PC-9 (cell line): ENCODE measurements at regions not wholly inside any gene's neighbourhood (a gene's known extent, or its start where the extent isn't known, plus 50 kb on each side); places are given as distances from the start of the nearest gene placed in this dataset.

ENCODE experiments used
- BruUV-seq: library from RNA; stranded (reverse); fragments of 400-500 nt; replicated peaks from 2 replicates; lab custom pipeline; 2021; lab: Mats Ljungman, UMichigan
- CTCF ChIA-PET: fragments of 300-600 bp; sonication (Branson Sonifier 250); formaldehyde crosslinking; loops from one replicate; lab custom pipeline; 2022; ENCODE audit warnings: antibody characterized with exemption; lab: Charles Lee
- POLR2A ChIA-PET: fragments of 300-600 bp; sonication (Branson Sonifier 250); formaldehyde crosslinking; loops from one replicate; lab custom pipeline; 2022; ENCODE audit warnings: antibody characterized with exemption; ENCODE audit not compliant: unreplicated experiment; lab: Charles Lee
- DNase-seq, 2 experiments: peaks; one replicate each; pipeline versions ENCODE4 v3.0.0 to v3.0.0-alpha.2; 2015 to 2022; ENCODE audit warnings: mixed read lengths in 1 of 2
- H2AFZ ChIP-seq: fragments of 200-600 bp; sonication (generic); 2 replicates; pipeline ENCODE4 v1.8.1; 2017; ENCODE audit warnings: antibody characterized with exemption
- H3F3A ChIP-seq: fragments of 200-600 bp; sonication (generic); 2 replicates; pipeline ENCODE4 v1.8.1; 2017; ENCODE audit warnings: antibody characterized with exemption, mild to moderate bottlenecking, low read depth; ENCODE audit not compliant: insufficient read depth
- H3K27ac ChIP-seq: fragments of 200-600 bp; sonication (generic); 2 replicates; pipeline ENCODE4 v1.6.1; 2016; ENCODE audit warnings: mixed run types
- H3K27me3 ChIP-seq: fragments of 200-600 bp; sonication (generic); 2 replicates; pipeline ENCODE4 v1.6.1; 2016; ENCODE audit warnings: low read depth, mixed run types; ENCODE audit not compliant: insufficient read depth
- H3K36me3 ChIP-seq: fragments of 200-600 bp; sonication (generic); 2 replicates; pipeline ENCODE4 v1.6.1; 2016; ENCODE audit warnings: low read depth, mixed run types
- H3K4me1 ChIP-seq: fragments of 200-600 bp; sonication (generic); replicated peaks from 2 replicates; pipeline ENCODE4 v1.6.1; 2016; ENCODE audit warnings: mixed run types; ENCODE audit not compliant: insufficient read depth
- H3K4me2 ChIP-seq: fragments of 200-600 bp; sonication (generic); 2 replicates; pipeline ENCODE4 v1.6.1; 2017; ENCODE audit warnings: mixed run types
- H3K4me3 ChIP-seq: fragments of 200-600 bp; sonication (generic); 2 replicates; pipeline ENCODE4 v1.6.1; 2016; ENCODE audit warnings: mixed run types
- H3K79me2 ChIP-seq: fragments of 200-600 bp; sonication (generic); 2 replicates; pipeline ENCODE4 v1.6.1; 2017; ENCODE audit warnings: low read depth, mixed run types
- H3K9me2 ChIP-seq: fragments of 200-600 bp; sonication (generic); 2 replicates; pipeline ENCODE4 v1.8.1; 2017; ENCODE audit warnings: mild to moderate bottlenecking; ENCODE audit not compliant: insufficient read depth
- H3K9me3 ChIP-seq: fragments of 200-600 bp; sonication (generic); 2 replicates; pipeline ENCODE4 v1.8.1; 2016; ENCODE audit warnings: low read depth; ENCODE audit not compliant: insufficient read depth
- H4K20me1 ChIP-seq: fragments of 200-600 bp; sonication (generic); 2 replicates; pipeline ENCODE4 v1.8.1; 2017; ENCODE audit not compliant: insufficient read depth
- CTCF ChIP-seq: fragments of 200-600 bp; sonication (generic); conservative IDR thresholded peaks from 2 replicates; pipeline ENCODE4 v1.6.1; 2017; ENCODE audit warnings: mixed run types, antibody characterized with exemption, mild to moderate bottlenecking, moderate library complexity
- EZH2 ChIP-seq: fragments of 200-600 bp; sonication (generic); IDR thresholded peaks from 2 replicates; pipeline ENCODE4 v1.8.0; 2017; ENCODE audit warnings: antibody characterized with exemption, low read depth
- intact Hi-C: fragments of 100-400 bp; cut with micrococcal nuclease; formaldehyde crosslinking; loops from one replicate; pipeline ENCODE4 v1.10.0; 2022; ENCODE audit not compliant: unreplicated experiment

GRCh38 chr5:97554977-97555643 lies 372.1 kb upstream of the RIOK2 start:
- no peak for DNase-seq
- Histone ChIP-seq H3K27ac (no peak overlapping the region), H3K4me3 (no peak overlapping the region), H3F3A (no peaks in the 10 kb centered on the region), H3K27me3 (no peaks in the 10 kb centered on the region), H3K9me3 (no peaks in the 10 kb centered on the region), H4K20me1 (no peaks in the 10 kb centered on the region), H3K4me2 (no peak overlapping the region), H3K4me1 (no peaks in the 10 kb centered on the region), H3K9me2 (no peaks in the 10 kb centered on the region), H2AFZ (no peak overlapping the region; the same call in 1 of the 2 replicates), H3K79me2 (no peaks in the 10 kb centered on the region), H3K36me3 (no peaks in the 10 kb centered on the region)
- no peak for TF ChIP-seq EZH2
- no peak for TF ChIP-seq CTCF
- no TSS peak for BruUV-seq
- POLR2A ChIA-PET = no interaction called here
- intact Hi-C loops = no loop called here
- CTCF ChIA-PET = no interaction called here

- Histone ChIP-seq H3K4me1 (no peaks in the 10 kb centered on the region), H3K9me2 (no peaks in the 10 kb centered on the region), H3K79me2 (no peaks in the 10 kb centered on the region), H3K36me3 (no peaks in the 10 kb centered on the region), H4K20me1 (no peaks in the 10 kb centered on the region), H3K9me3 (no peaks in the 10 kb centered on the region), H3K27me3 (no peaks in the 10 kb centered on the region), H3F3A (no peaks in the 10 kb centered on the region), H2AFZ (no peak overlapping the region), H3K27ac (no peak overlapping the region), H3K4me3 (no peak overlapping the region), H3K4me2 (no peak overlapping the region)
- POLR2A ChIA-PET = no interaction called here
- no peak for DNase-seq
- no TSS peak for BruUV-seq
- CTCF ChIA-PET = no interaction called here
- intact Hi-C loops = no loop called here
- TF ChIP-seq CTCF = no peak
- no peak for TF ChIP-seq EZH2
These were observed 372.6 kb upstream of the RIOK2 start for GRCh38 chr5:97555644-97555981.

GRCh38 chr5:97559827-97560598 lies 377.0 kb upstream of the RIOK2 start:
- BruUV-seq = no TSS peak
- DNase-seq = no peak

More at GRCh38 chr5:97559827-97560598, 377.0 kb upstream of the RIOK2 start:
- Histone ChIP-seq H3K4me3 (no peak overlapping the region), H3K9me2 (no peaks in the 10 kb centered on the region), H3K4me2 (no peak overlapping the region), H3K79me2 (no peaks in the 10 kb centered on the region), H3K36me3 (no peaks in the 10 kb centered on the region), H2AFZ (no peak overlapping the region), H3K9me3 (no peaks in the 10 kb centered on the region), H3K27me3 (no peaks in the 10 kb centered on the region), H3K4me1 (no peaks in the 10 kb centered on the region), H4K20me1 (no peaks in the 10 kb centered on the region), H3F3A (no peaks in the 10 kb centered on the region), H3K27ac (no peak overlapping the region)
- CTCF ChIA-PET = interaction anchor here (0.6 kb wide), 1 partner anchor 1213 kb away, joined by 3 read pairs; the partner anchor contains the start of gene RGMB
- intact Hi-C loops = no loop called here
- POLR2A ChIA-PET = no interaction called here
- TF ChIP-seq EZH2 = no peak
- TF ChIP-seq CTCF = no peak
